ENCODE measurements at regions not wholly inside any gene's neighbourhood (a gene's known extent, or its start where the extent isn't known, plus 50 kb on each side); places are given as distances from the start of the nearest gene placed in this dataset.

DNA sequence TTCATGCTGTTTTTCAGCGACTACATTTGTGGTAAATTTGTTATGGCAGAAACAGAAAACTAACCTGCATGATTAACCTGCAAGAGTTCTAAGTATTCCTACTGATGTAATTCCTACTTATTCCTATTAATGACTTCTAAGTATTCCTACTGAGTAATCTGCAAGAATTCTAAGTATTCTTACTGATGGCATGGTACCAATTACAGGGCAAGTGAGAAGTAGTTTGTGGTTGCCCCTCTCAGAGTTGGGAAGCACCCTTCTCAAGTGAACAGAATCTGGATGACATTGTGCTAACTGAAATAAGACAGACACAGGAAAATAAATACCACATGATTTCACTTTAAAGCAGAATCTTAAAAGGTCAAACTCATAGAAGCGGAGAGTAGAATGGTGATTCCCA lies 100.9 kb upstream of the CPNE8 start:
- TF ChIP-seq, protein P1, sequence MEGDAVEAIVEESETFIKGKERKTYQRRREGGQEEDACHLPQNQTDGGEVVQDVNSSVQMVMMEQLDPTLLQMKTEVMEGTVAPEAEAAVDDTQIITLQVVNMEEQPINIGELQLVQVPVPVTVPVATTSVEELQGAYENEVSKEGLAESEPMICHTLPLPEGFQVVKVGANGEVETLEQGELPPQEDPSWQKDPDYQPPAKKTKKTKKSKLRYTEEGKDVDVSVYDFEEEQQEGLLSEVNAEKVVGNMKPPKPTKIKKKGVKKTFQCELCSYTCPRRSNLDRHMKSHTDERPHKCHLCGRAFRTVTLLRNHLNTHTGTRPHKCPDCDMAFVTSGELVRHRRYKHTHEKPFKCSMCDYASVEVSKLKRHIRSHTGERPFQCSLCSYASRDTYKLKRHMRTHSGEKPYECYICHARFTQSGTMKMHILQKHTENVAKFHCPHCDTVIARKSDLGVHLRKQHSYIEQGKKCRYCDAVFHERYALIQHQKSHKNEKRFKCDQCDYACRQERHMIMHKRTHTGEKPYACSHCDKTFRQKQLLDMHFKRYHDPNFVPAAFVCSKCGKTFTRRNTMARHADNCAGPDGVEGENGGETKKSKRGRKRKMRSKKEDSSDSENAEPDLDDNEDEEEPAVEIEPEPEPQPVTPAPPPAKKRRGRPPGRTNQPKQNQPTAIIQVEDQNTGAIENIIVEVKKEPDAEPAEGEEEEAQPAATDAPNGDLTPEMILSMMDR (IDR thresholded peaks at IDR 0.05) = no peak
- TF ChIP-seq POLR2A (IDR thresholded peaks at IDR 0.05) = no peak

All from testis (tissue), 2 donors.